MM.1S (cell line): ENCODE measurements at regions not wholly inside any gene's neighbourhood (a gene's known extent, or its start where the extent isn't known, plus 50 kb on each side); places are given as distances from the start of the nearest gene placed in this dataset.

Source experiments
- DNase-seq: peaks from one replicate; pipeline ENCODE4 v3.0.0-alpha.2; 2015
- H2AFZ ChIP-seq: fragments of 300-600 bp; sonication (generic); 2 replicates; pipeline ENCODE4 v1.6.0; 2016; ENCODE audit warnings: antibody characterized with exemption, low read length
- H3F3A ChIP-seq: fragments of 300-600 bp; sonication (generic); 2 replicates; pipeline ENCODE4 v1.6.1; 2016; ENCODE audit warnings: mild to moderate bottlenecking, antibody characterized with exemption, low read length, moderate library complexity, mixed read lengths; ENCODE audit not compliant: insufficient read depth
- H3K27ac ChIP-seq: fragments of 300-600 bp; sonication (generic); 2 replicates; pipeline ENCODE4 v1.5.1; 2016; ENCODE audit warnings: mild to moderate bottlenecking, low read length
- H3K27me3 ChIP-seq: fragments of 300-600 bp; sonication (generic); replicated peaks from 2 replicates; pipeline ENCODE4 v1.6.0; 2016; ENCODE audit warnings: low read length; ENCODE audit not compliant: insufficient read depth
- H3K36me3 ChIP-seq: fragments of 300-600 bp; sonication (generic); replicated peaks from 2 replicates; pipeline ENCODE4 v1.6.1; 2016; ENCODE audit warnings: mild to moderate bottlenecking, low read length, mixed read lengths; ENCODE audit not compliant: insufficient read depth
- H3K4me1 ChIP-seq: fragments of 300-600 bp; sonication (generic); 2 replicates; pipeline ENCODE4 v1.6.1; 2016; ENCODE audit warnings: low read length, mixed read lengths
- H3K4me2 ChIP-seq: fragments of 300-600 bp; sonication (generic); 2 replicates; pipeline ENCODE4 v1.6.0; 2016; ENCODE audit warnings: low read depth, low read length
- H3K4me3 ChIP-seq: fragments of 300-600 bp; sonication (generic); 2 replicates; pipeline ENCODE4 v1.5.1; 2016; ENCODE audit warnings: low read length, mixed read lengths
- H3K79me2 ChIP-seq: fragments of 300-600 bp; sonication (generic); 2 replicates; pipeline ENCODE4 v1.6.1; 2016; ENCODE audit warnings: mixed run types, low read length, mixed read lengths
- H3K9ac ChIP-seq: fragments of 300-600 bp; sonication (generic); 2 replicates; pipeline ENCODE4 v1.6.1; 2016; ENCODE audit warnings: low read length, mixed read lengths
- H3K9me2 ChIP-seq: fragments of 300-600 bp; sonication (generic); replicated peaks from 2 replicates; pipeline ENCODE4 v1.6.1; 2016; ENCODE audit warnings: mild to moderate bottlenecking, low read length, mixed read lengths; ENCODE audit not compliant: insufficient read depth
- H3K9me3 ChIP-seq: fragments of 300-600 bp; sonication (generic); replicated peaks from 2 replicates; pipeline ENCODE4 v1.6.1; 2016; ENCODE audit warnings: mild to moderate bottlenecking, low read length, mixed read lengths; ENCODE audit not compliant: insufficient read depth
- H4K20me1 ChIP-seq: fragments of 300-600 bp; sonication (generic); 2 replicates; pipeline ENCODE4 v1.6.1; 2016; ENCODE audit warnings: mild to moderate bottlenecking, low read length, moderate library complexity, mixed read lengths; ENCODE audit not compliant: insufficient read depth
- CTCF ChIP-seq: fragments of 300-600 bp; sonication (generic); IDR thresholded peaks from 2 replicates; pipeline ENCODE4 v1.5.1; 2016; ENCODE audit warnings: antibody characterized with exemption, low read length, mixed read lengths
- EZH2 ChIP-seq: fragments of 300-600 bp; sonication (generic); optimal IDR thresholded peaks from 2 replicates; pipeline ENCODE3; 2017; ENCODE audit warnings: low read depth, mild to moderate bottlenecking, antibody characterized with exemption, low read length, mixed read lengths
- EZH2phosphoT487 ChIP-seq: fragments of 300-600 bp; sonication (generic); IDR thresholded peaks from 2 replicates; pipeline ENCODE4 v1.6.1; 2018; ENCODE audit warnings: antibody characterized with exemption, low read length

GRCh38 chr15:61327019-61327631 is 98.0 kb upstream of the RORA start:
- Histone ChIP-seq H3K36me3 (no peaks in the 10 kb centered on the region), H3K4me3 (no peak overlapping the region), H3K79me2 (no peaks in the 10 kb centered on the region), H3K4me2 (no peak overlapping the region), H3K27ac (no peak overlapping the region), H2AFZ (no peak overlapping the region), H3K4me1 (no peaks in the 10 kb centered on the region), H3K9me3 (no peaks in the 10 kb centered on the region), H3K9me2 (no peaks in the 10 kb centered on the region), H4K20me1 (no peaks in the 10 kb centered on the region), H3K9ac (no peak overlapping the region), H3F3A (no peaks in the 10 kb centered on the region), H3K27me3 (no peaks in the 10 kb centered on the region)
- DNase-seq = no peak
- TF ChIP-seq CTCF = no peak

GRCh38 chr15:61319892-61320291 is 90.8 kb upstream of the RORA start:
- no peaks in the 10 kb centered on the region for H4K20me1 ChIP-seq
- no peak overlapping the region for H2AFZ ChIP-seq
- TF ChIP-seq CTCF (no peak), EZH2 (no peak), EZH2phosphoT487 (no peak)
- no peaks in the 10 kb centered on the region for H3K27me3 ChIP-seq
- no peaks in the 10 kb centered on the region for H3K36me3 ChIP-seq
- no peak overlapping the region for H3K27ac ChIP-seq
- no peak overlapping the region for H3K4me3 ChIP-seq
- H3K79me2 ChIP-seq = no peaks in the 10 kb centered on the region
- no peak overlapping the region for H3K9ac ChIP-seq
- no peaks in the 10 kb centered on the region for H3K4me1 ChIP-seq
- H3K4me2 ChIP-seq = no peak overlapping the region
- DNase-seq = no peak
- no peaks in the 10 kb centered on the region for H3K9me3 ChIP-seq
- no peaks in the 10 kb centered on the region for H3K9me2 ChIP-seq
- H3F3A ChIP-seq = no peaks in the 10 kb centered on the region

- no peaks in the 10 kb centered on the region for H3F3A ChIP-seq
- H3K27ac ChIP-seq = no peak overlapping the region
- no peaks in the 10 kb centered on the region for H3K9me3 ChIP-seq
- no peak overlapping the region for H2AFZ ChIP-seq
- no peaks in the 10 kb centered on the region for H3K27me3 ChIP-seq
- no peaks in the 10 kb centered on the region for H3K79me2 ChIP-seq
- no peak overlapping the region for H3K4me2 ChIP-seq
- H3K9me2 ChIP-seq = no peaks in the 10 kb centered on the region
- H3K4me1 ChIP-seq = no peaks in the 10 kb centered on the region
- no peaks in the 10 kb centered on the region for H3K36me3 ChIP-seq
- no peaks in the 10 kb centered on the region for H4K20me1 ChIP-seq
- no peak overlapping the region for H3K4me3 ChIP-seq
- no peak for TF ChIP-seq CTCF
- no peak for TF ChIP-seq EZH2phosphoT487
- TF ChIP-seq EZH2 = no peak
- H3K9ac ChIP-seq = no peak overlapping the region
- no peak for DNase-seq
These were observed 89.9 kb upstream of the RORA start for GRCh38 chr15:61318802-61319525.
